GM23338 (cell line): ENCODE measurements at regions not wholly inside any gene's neighbourhood (a gene's known extent, or its start where the extent isn't known, plus 50 kb on each side); places are given as distances from the start of the nearest gene placed in this dataset.

Source experiments
- ATAC-seq: fragments of 200-7000 bp; cut with Tn5 transposase; 3 replicates; pipeline ENCODE4 v1.9.1; 2020
- DNase-seq: peaks from one replicate; pipeline ENCODE4 v3.0.0-alpha.2; 2015; ENCODE audit warnings: low spot score
- H2AFZ ChIP-seq: fragments of 200-600 bp; sonication (generic); 2 replicates; pipeline ENCODE4 v1.8.0; 2016; ENCODE audit warnings: antibody characterized with exemption, mild to moderate bottlenecking, moderate library complexity
- H3F3A ChIP-seq: fragments of 200-600 bp; sonication (generic); replicated peaks from 2 replicates; pipeline ENCODE4 v1.8.0; 2017; ENCODE audit warnings: antibody characterized with exemption, mixed run types, low read depth
- H3K27ac ChIP-seq: fragments of 200-600 bp; sonication (generic); 2 replicates; pipeline ENCODE4 v1.6.1; 2016; ENCODE audit warnings: low read depth
- H3K27me3 ChIP-seq: fragments of 200-600 bp; sonication (generic); 2 replicates; pipeline ENCODE4 v1.8.0; 2016; ENCODE audit warnings: mild to moderate bottlenecking, mixed run types, moderate library complexity; ENCODE audit not compliant: insufficient read depth
- H3K36me3 ChIP-seq: fragments of 200-600 bp; sonication (generic); 2 replicates; pipeline ENCODE4 v1.8.0; 2016; ENCODE audit warnings: mild to moderate bottlenecking; ENCODE audit not compliant: insufficient read depth
- H3K4me1 ChIP-seq: fragments of 200-600 bp; sonication (generic); 2 replicates; pipeline ENCODE4 v1.8.0; 2016; ENCODE audit warnings: mild to moderate bottlenecking, moderate library complexity; ENCODE audit not compliant: insufficient read depth
- H3K4me2 ChIP-seq: fragments of 200-600 bp; sonication (generic); 2 replicates; pipeline ENCODE4 v1.7.1; 2017; ENCODE audit warnings: mixed run types
- H3K4me3 ChIP-seq: fragments of 200-600 bp; sonication (generic); 2 replicates; pipeline ENCODE4 v1.6.1; 2016; ENCODE audit warnings: mixed run types
- H3K79me2 ChIP-seq: fragments of 200-600 bp; sonication (generic); replicated peaks from 2 replicates; pipeline ENCODE4 v1.8.0; 2017; ENCODE audit warnings: mild to moderate bottlenecking; ENCODE audit not compliant: insufficient read depth
- H3K9me2 ChIP-seq: fragments of 200-600 bp; sonication (generic); 2 replicates; pipeline ENCODE4 v1.8.0; 2017; ENCODE audit not compliant: insufficient read depth
- H4K20me1 ChIP-seq: fragments of 200-600 bp; sonication (generic); replicated peaks from 2 replicates; pipeline ENCODE4 v1.8.0; 2017; ENCODE audit warnings: mild to moderate bottlenecking; ENCODE audit not compliant: insufficient read depth
- H3K27ac Mint-ChIP-seq: 2 replicates; pipeline ENCODE4 v1.8.0; 2020; ENCODE audit warnings: inconsistent platforms, mild to moderate bottlenecking, moderate library complexity, mixed read lengths
- H3K27me3 Mint-ChIP-seq: 3 replicates; pipeline ENCODE4 v1.8.0; 2022; ENCODE audit warnings: low read depth, mild to moderate bottlenecking, moderate library complexity, mixed read lengths, inconsistent platforms; ENCODE audit not compliant: insufficient read depth, poor library complexity
- H3K36me3 Mint-ChIP-seq: 3 replicates; pipeline ENCODE4 v1.8.0; 2021; ENCODE audit warnings: low read depth, mild to moderate bottlenecking, inconsistent platforms, moderate library complexity, mixed read lengths
- H3K4me1 Mint-ChIP-seq: 3 replicates; pipeline ENCODE4 v1.8.0; 2020; ENCODE audit warnings: mild to moderate bottlenecking, inconsistent platforms, mixed read lengths
- H3K4me3 Mint-ChIP-seq: 3 replicates; pipeline ENCODE4 v1.8.0; 2021; ENCODE audit warnings: moderate library complexity, mild to moderate bottlenecking, inconsistent platforms, mixed read lengths
- H3K9me3 Mint-ChIP-seq: 3 replicates; pipeline ENCODE4 v1.8.0; 2020; ENCODE audit warnings: moderate library complexity, mild to moderate bottlenecking, inconsistent platforms, mixed read lengths
- CREB1 ChIP-seq: fragments of 250-450 bp; sonication (Bioruptor Pico); IDR thresholded peaks from 2 replicates; pipeline ENCODE4 v1.5.0; 2020; ENCODE audit warnings: low read depth, mild to moderate bottlenecking, moderate library complexity
- CTCF ChIP-seq, 2 experiments: fragments of 200-600 bp in 1 of 2; sonication (generic) in 1 of 2; conservative IDR thresholded peaks; 2 replicates each; pipeline versions ENCODE4 v1.5.1 to v1.6.1; 2016 to 2017; ENCODE audit warnings: antibody characterized with exemption in 2 of 2, low read depth in 2 of 2, mild to moderate bottlenecking in 2 of 2, moderate library complexity in 1 of 2
- ETS1 ChIP-seq: IDR thresholded peaks from 2 replicates; pipeline ENCODE4 v1.6.1; 2016; ENCODE audit warnings: antibody characterized with exemption
- EZH2 ChIP-seq: fragments of 200-600 bp; sonication (generic); IDR thresholded peaks from one replicate; pipeline ENCODE4 v1.8.0; 2017; ENCODE audit warnings: antibody characterized with exemption, mild to moderate bottlenecking, low read depth; ENCODE audit not compliant: unreplicated experiment
- EZH2phosphoT487 ChIP-seq: fragments of 200-600 bp; sonication (generic); IDR thresholded peaks from one replicate; pipeline ENCODE4 v1.8.1; 2018; ENCODE audit warnings: antibody characterized with exemption; ENCODE audit not compliant: unreplicated experiment
- JUNB ChIP-seq: IDR thresholded peaks from one replicate; pipeline ENCODE4 v1.6.1; 2016; ENCODE audit warnings: antibody characterized with exemption; ENCODE audit not compliant: unreplicated experiment
- REST ChIP-seq: IDR thresholded peaks from one replicate; pipeline ENCODE4 v1.6.1; 2018; ENCODE audit warnings: antibody characterized with exemption; ENCODE audit not compliant: unreplicated experiment
- ZNF114 ChIP-seq: fragments of 250-450 bp; sonication (Bioruptor Pico); IDR thresholded peaks from 2 replicates; pipeline ENCODE4 v1.5.0; 2020; ENCODE audit warnings: mild to moderate bottlenecking, moderate library complexity
- ZNF462 ChIP-seq: fragments of 250-450 bp; sonication (Bioruptor Pico); IDR thresholded peaks from 2 replicates; pipeline ENCODE4 v1.5.0; 2020; ENCODE audit warnings: mild to moderate bottlenecking, moderate library complexity

GRCh38 chr4:3364199-3364598 lies 71.4 kb downstream of the RGS12 start (continued):
- no peak for TF ChIP-seq REST
- no peak for TF ChIP-seq CREB1
- TF ChIP-seq EZH2phosphoT487 = no peak
- no peak for TF ChIP-seq JUNB

GRCh38 chr4:3364634-3365314 lies 72.0 kb downstream of the RGS12 start:
- peaks cover 26% of the 10 kb centered on the region for H3K4me1 Mint-ChIP-seq
- no peak overlapping the region for H3K4me3 Mint-ChIP-seq
- no peaks in the 10 kb centered on the region for H3K36me3 ChIP-seq
- no peak overlapping the region for H2AFZ ChIP-seq
- no peak overlapping the region for H3K27ac ChIP-seq
- H3K4me2 ChIP-seq = no peak overlapping the region
- no peak for DNase-seq
- H3K4me1 ChIP-seq = peaks cover 8% of the 10 kb centered on the region
- peaks cover 2% of the 10 kb centered on the region; the same call in 2 of the 3 replicates for H3K9me3 Mint-ChIP-seq
- no peak overlapping the region for H3K27ac Mint-ChIP-seq
- no peaks in the 10 kb centered on the region for H3K79me2 ChIP-seq
- no peaks in the 10 kb centered on the region; the same call in 1 of the 2 replicates for H4K20me1 ChIP-seq
- no peak for TF ChIP-seq EZH2
- TF ChIP-seq ZNF114 (CRISPR knock-in tag) = no peak
- no peak for TF ChIP-seq EZH2phosphoT487
- no peak for TF ChIP-seq ETS1
- no peak for TF ChIP-seq ZNF462 (CRISPR knock-in tag)
- no peak for TF ChIP-seq CTCF (conservative IDR thresholded peaks at IDR 0.05; ENCODE audit: low read depth in 2 of 2)
- no peaks in the 10 kb centered on the region for H3K27me3 ChIP-seq
- no peaks in the 10 kb centered on the region for H3F3A ChIP-seq
- peaks cover 21% of the 10 kb centered on the region for H3K27me3 Mint-ChIP-seq
- ATAC-seq = no peak
- H3K4me3 ChIP-seq = no peak overlapping the region
- no peaks in the 10 kb centered on the region for H3K9me2 ChIP-seq
- H3K36me3 Mint-ChIP-seq = no peaks in the 10 kb centered on the region
